LNCAP (cell line): ENCODE measurements at regions not wholly inside any gene's neighbourhood (a gene's known extent, or its start where the extent isn't known, plus 50 kb on each side); places are given as distances from the start of the nearest gene placed in this dataset.

Experiments
- TF ChIP-seq, protein P1 (sequence below): fragments of 450-650 bp; IDR thresholded peaks from 2 replicates; pipeline ENCODE4 v1.5.1; 2017; ENCODE audit warnings: mild to moderate bottlenecking

DNA sequence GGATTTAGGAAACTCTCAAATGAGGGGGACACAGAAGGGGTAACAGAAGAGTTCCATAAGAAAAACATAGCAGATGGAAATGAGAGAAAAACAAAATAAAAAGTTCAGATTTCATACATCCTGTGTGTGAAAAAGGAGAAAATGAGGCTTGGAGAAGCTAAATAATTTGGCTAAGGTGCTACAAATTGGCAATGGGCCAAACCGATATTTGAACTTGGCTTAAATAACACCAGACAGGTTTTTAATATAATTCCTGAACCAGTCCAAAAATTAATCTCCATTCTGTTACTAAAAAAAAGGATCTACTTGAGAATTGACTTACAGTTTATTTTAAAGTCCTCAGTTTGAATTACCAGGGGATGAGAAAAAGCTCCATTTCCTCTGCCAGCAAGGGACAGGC, 342.9 kb upstream of the DPH6 start:
- TF ChIP-seq, protein P1, sequence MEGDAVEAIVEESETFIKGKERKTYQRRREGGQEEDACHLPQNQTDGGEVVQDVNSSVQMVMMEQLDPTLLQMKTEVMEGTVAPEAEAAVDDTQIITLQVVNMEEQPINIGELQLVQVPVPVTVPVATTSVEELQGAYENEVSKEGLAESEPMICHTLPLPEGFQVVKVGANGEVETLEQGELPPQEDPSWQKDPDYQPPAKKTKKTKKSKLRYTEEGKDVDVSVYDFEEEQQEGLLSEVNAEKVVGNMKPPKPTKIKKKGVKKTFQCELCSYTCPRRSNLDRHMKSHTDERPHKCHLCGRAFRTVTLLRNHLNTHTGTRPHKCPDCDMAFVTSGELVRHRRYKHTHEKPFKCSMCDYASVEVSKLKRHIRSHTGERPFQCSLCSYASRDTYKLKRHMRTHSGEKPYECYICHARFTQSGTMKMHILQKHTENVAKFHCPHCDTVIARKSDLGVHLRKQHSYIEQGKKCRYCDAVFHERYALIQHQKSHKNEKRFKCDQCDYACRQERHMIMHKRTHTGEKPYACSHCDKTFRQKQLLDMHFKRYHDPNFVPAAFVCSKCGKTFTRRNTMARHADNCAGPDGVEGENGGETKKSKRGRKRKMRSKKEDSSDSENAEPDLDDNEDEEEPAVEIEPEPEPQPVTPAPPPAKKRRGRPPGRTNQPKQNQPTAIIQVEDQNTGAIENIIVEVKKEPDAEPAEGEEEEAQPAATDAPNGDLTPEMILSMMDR, result no peak

DNA sequence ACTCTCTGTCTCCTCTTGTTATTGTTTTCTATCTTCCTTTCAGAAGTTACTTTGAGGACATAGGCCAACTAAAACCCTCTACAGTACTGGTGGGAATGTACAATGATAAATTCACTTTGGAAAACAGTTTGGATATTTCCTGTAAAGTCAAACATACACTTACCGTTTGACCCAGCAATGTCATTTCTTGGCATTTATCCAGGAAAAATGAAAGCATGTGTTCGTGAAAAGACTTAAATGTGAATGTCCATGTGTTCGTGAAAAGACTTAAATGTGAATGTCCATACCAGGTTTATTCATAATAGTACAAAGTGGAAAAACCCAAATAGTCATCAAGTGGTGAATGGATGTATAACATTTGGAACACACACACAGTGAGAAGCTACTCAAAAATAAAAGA, 361.5 kb upstream of the DPH6 start:
- TF ChIP-seq, protein P1, result no peak

- TF ChIP-seq, protein P1, result no peak
Measured at GRCh38 chr15:35909414-35909813, 363.4 kb upstream of the DPH6 start.

- TF ChIP-seq, protein P1, result no peak
Measured at GRCh38 chr15:35910227-35910626, 364.3 kb upstream of the DPH6 start.

- TF ChIP-seq, protein P1, result no peak
Measured at GRCh38 chr15:35911052-35911777, 365.2 kb upstream of the DPH6 start.

- TF ChIP-seq, protein P1, result peak; percentile 47; the same call in 1 of the 2 replicates
Measured at GRCh38 chr15:35912196-35912595, 366.2 kb upstream of the DPH6 start.

- TF ChIP-seq, protein P1, result no peak
Measured at GRCh38 chr15:35914573-35914972, 368.6 kb upstream of the DPH6 start.

DNA sequence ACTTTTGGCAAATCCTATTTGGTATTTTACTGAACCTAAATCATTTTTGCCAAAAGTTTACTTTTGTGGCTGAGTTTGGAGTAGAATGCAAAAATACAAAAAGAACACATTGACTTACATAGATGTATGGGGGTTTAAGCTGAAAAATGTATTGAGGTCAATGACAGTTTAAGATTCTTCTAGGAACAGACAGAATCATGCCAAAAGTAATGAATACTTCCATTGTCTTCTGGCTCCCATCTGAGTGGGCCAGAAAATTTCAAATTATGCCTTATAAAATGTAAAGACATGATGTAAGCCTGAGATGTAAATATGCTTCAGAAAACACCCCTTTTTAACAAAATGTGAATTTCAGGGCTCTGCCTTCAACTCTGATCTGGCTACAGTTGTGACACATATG, 375.1 kb upstream of the DPH6 start:
- TF ChIP-seq, protein P1, result no peak
